SIG-M5 treated with dmso at 0.1 percent for 504 hours (cell line): ENCODE measurements at regions not wholly inside any gene's neighbourhood (a gene's known extent, or its start where the extent isn't known, plus 50 kb on each side); places are given as distances from the start of the nearest gene placed in this dataset.

ENCODE experiments used
- DNase-seq: peaks from one replicate; lab custom pipeline; 2025; ENCODE audit not compliant: unreplicated experiment; lab: John Stamatoyannopoulos, UW

DNA sequence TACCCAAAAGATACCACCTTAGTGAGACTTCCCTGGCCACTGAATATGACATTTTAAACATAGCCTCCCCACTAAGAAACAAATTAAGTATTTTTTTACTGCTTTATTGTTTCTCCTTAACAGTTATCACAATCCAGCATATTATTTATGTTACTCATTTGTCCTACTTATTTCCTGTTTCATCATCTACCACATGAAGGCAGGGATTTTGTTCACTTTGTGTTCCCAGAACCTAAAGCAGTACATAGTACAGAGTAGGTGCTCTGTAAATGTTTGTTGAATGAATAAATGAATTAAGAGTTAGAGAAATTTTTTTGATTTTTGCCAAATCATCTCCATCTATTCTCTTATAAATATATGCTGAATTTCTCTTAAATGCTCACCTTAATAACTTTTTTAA, 318.4 kb upstream of the GIMD1 start:
- no peak for DNase-seq

DNA sequence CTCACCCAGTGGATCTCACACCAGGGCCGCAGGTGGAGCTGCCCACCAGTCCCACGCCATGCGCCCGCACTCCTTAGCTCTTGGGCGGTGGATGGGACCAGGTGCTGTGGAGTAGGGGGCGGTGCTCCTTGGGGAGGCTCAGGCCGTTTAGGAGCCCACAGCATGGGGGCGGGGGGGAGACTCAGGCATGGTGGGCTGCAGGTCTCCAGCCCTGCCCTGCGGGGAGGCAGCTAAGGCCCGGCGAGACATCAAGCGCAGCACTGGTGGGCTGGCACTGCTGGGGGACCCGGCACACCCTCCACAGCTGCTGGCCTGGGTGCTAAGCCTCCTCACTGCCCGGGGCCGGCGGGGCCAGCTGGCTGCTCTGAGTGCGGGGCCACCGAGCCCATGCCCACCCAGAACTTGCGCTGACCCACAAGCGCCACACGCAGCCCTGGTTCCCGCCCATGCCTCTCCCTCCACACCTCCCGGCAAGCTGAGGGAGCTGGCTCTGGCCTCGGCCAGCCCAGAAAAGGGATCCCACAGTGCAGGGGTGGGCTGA, 312.9 kb upstream of the GIMD1 start:
- no peak for DNase-seq

DNA sequence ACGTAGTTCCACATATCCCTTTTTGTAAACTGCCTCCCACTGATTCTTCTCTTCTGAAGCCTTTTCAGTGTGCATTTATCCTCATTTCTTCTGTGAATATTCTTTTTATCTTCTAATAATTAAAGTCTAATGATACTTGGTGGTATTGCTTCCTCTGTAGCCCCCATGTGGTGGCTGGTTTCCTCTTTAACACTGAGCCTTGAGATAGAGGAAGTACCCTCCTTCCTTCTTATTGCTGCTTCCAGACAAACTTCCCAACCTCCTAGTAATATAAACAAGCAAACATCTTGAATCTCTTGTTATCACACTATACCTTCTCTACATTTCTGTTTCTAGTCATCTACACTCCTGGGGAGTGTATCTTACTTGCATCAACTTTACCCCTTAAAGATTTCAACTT, 310.5 kb upstream of the GIMD1 start:
- DNase-seq, result peak; percentile 56

DNA sequence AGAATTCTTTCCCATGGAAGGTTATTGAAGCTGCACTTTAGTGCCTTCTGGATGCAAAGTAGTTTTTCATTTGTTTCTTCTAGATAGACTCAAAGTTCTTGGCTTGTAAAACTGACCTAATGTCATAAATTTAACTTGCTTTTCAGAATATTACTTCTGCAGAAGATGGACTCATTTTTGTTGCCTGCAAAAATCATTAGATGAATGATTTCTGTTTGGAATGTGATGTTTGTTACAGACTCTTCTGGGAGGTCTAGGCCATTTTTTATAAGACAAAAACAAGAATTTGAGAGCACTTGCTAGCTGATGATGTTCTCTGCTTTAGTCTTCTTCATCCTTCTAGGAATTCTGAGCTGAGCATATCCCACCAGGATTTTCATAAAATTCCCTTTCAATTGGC, 308.6 kb upstream of the GIMD1 start:
- no peak for DNase-seq

DNA sequence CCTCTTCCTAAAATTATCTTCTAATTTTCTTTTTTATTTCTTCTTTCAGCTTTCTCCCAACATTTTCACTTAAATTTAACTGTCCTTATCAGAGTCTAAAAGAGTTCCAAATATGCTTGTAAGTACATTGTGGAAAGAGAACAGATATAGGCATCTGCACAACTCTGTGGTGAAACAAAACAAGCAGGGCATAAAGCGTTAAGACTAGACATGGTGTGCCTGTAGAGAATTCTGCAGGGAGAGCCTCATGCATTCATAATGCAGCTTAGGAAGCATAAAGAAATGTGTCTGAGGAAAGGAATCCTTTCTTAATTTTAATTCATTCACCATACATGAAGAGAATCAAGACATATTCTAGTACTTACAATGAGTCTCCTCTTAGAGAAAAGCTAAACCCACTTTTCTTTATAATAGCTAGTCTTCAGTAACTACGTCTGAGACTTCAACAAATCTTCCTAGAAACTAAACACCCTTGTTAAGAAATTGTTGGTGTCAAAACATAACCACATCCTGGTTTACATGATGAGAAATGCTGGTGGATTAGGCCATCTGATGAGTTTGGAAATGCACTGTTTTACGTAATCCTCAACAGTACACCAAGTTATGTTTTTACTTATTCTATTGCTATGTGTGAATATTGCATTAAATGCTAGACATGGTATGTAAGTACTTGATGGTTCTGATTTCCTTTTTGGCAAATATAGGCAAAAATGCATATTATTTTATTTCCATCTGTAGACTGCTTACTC, 307.8 kb upstream of the GIMD1 start:
- DNase-seq, result peak; percentile 91

DNA sequence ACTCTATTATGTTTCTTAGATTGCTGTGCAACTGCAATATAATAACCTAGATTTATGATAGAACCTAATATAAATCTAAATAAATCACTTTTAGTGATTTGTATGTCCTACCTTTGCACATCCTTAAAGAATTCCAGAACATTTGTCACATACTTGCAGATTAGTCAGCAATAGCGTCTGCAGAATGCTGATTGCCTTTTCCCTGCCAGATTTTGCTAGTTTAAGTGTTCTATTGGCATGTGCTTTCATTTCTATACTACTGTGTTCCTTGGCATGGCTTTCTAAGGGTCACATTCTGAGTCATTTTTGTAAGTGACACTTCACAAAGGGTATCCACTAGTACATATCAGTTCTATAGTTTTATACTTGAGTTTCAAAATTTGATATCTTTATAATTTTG, 303.1 kb upstream of the GIMD1 start:
- no peak for DNase-seq

DNA sequence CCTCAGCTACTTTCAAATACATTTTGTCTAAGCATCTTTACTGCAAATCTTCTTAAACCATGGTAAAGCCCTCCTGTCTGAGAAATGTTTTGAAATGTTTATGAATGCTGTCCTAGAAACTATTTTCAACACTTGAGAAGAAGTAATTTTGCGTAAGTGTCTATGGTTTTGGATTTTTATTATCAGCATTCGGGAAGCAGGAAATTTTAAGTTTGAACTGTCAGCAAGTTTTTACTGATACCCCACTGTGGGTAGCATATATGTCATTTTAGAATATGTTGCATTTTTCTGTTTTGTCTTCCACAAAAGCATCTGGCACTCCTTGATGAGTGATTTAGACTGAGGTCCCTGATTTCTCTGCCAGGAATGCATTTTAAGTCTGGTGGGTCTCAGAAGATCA, 302.4 kb upstream of the GIMD1 start:
- DNase-seq, result no peak

DNA sequence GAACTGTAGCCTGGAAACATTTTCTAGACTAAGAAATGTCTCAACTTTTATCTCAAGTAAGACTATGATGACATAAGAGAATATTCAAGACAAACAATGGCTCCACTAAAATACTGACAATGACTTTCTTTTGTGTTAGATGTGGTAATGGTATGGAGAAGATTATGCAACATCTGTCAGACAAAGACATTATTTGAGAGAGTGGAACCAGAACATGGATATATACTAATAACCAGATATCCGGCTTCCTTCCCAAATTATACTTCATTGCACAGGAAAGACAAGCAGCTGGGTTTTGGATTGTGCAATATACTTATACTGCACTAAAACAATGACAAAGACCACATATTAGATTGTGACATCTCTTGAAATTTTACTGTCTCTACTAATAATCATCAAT, 290.8 kb upstream of the GIMD1 start:
- DNase-seq, result peak; percentile 97

DNA sequence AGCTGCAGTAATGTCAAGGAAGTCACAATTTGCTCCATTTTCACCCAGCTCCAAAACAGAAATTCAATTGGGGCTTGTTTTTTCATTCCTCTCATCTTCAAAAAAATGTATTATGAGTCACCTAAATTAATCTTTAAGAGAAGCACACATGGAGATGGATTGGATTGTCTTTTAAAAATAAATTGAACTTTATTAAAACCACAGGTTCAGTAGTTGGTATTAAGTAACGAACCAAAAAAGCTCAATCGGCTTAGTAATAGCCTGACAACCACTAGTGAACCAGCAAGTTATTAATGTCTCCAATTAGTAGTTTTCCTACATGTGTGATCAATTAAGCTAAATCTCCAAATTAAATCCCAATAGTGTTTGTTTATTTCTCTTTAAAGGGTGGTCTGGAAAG, 283.5 kb upstream of the GIMD1 start:
- no peak for DNase-seq

DNA sequence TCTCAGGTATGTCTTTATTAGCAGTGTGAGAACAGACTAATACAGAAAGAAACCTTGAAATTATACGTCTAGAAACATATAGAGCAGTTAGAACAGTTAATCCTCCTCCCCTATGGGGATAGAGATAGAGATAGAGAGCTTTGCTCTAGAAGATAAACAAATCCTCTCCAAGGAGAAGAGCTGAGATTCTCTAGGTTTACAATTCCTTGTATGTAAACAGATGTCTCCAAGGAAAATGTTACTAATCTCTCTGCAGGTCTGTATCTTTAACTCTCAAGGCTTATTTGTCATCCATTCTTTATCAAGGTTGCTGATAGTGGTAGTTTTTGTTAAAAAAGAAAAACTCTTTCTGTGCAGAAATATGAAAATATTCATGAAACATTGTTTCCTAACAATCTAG, 282.1 kb upstream of the GIMD1 start:
- no peak for DNase-seq

DNA sequence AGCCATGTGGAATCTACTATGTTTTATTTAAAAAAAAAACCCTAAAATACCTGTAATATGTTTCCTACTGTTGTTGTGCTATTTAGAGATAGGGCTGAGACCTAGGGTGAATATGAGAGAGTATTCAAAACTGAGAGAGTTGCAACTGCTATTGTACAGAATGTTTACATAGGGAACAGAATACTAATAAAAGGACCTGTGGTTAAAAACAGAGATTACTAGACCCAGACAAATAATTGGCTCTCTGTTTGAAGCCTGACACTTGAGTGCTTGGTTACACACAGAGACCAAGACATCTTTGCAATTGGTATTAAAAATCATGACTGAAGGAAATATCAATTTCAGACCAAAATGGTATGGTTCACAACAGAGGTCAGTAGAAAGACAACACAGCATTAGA, 278.9 kb upstream of the GIMD1 start:
- no peak for DNase-seq

DNA sequence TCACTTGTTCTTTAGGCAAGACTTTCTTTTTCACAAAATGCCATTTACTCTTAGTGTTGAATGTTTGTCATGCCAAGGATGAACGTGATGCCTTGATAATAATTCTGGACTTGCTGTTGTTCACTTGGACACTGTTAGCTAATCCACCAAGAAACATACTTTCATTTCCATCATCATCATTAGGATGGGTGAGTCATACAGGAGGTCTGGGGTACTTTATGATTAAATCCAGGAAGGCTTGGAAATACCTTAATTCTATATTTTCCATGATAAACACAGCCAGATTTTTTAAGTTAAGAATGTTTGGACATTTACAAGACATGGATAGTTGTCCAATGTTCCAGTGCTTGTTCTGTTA, 260.7 kb upstream of the GIMD1 start:
- no peak for DNase-seq

DNA sequence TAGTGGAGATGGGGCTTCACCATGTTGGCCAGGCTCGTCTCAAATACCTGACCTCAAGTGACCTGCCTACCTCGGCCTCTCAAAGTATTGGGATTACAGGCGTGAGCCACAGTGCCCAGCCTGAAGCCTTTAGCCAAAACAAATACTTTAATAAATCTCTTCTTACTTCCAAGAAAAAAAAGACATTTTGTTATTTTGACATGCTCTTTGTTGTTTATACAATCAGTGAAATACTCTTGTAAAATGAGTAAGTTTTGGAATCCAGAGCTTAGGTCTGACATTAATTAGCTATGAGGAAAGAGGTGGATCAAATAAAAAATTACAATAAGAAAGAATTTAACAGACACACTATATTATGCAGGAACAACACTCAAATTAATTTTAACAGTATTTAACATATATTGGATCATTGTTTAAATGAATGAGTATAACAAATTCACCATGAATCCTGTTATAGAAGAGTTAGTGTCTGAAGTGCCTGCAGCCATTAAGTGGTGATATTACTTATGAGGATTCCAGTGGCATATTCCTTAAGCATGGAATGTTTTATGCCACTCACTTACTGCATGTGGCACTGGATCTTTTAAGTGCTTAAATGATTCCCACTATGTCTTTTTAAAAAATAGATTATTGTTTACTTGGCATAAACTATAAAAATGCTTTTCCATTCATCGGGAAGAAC, 260.1 kb upstream of the GIMD1 start:
- no peak for DNase-seq

DNA sequence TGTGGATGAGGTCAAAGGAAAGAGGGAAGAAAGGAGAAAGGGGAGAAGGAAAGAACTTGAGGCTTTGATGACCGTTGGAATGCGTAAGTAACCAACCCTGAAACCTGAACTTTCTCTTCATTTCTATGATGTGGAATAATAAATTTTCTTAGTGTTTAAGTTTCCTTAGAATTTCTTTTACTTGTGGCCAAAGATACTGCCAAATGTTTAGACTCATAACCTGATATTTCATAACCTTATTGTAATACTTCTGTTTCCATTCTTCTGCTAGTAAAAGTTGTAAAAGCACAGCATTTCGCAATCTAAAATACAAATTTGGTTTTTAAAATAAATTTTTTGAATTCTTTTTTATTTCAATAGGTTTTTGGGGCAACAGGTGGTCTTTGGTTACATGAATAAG, 258.5 kb upstream of the GIMD1 start:
- peak; percentile 31 for DNase-seq

DNA sequence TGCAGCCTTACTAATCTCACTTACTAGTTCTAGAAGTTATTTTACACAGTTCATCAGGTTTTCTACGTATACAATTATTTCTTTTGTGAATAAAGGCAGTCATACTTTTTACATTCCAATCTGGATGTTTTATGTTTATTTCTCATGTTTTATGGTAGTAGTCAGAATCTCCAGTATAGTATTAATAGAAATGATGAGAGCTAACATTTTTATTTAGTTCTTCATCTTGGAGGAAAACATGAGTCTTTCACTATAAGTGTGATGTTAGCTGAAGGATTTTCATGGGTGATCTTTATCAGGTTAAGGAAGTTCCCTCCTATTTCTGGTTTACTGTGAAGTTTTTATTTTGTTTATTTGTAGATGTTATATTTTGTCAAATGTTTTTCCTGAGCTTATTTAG, 256.1 kb upstream of the GIMD1 start:
- DNase-seq, result no peak

DNA sequence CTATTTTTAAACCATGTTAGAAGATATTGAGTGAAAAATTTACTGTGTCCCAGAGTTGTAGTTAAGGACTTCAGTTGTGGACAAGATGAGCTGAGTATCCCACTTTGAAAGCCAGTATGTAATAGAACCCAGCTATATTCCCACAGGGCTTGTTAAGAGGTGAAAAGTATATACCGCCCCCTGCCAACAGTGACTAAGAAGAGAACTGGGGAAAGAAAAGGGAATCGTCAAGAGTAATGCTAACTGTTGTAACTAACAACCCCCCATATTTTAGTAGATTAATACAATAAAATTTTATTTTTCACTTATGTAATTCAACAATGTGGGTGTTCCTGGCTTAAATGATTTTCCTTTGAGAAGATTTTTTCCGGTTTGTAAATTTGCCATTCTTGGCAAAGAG, 250.4 kb upstream of the GIMD1 start:
- no peak for DNase-seq

DNA sequence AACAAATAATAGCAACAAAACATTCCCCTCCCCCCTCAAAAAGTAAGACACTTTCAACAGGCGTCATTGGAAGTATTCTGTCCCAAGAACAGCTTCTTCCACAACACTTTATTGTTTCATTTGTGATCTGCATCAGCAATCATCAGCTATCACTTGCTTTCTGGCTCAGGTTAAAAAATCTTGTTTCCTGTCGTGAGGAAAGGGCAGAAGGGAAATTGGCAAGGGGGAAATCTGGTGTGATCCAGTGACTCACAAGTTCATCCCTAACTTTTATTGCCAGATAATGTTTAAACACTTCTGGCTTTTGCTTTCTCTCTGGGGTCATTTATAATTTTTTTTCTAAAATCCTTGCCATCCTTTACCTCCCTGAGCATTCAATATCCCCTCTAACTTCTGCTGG, 247.4 kb upstream of the GIMD1 start:
- DNase-seq, result no peak

DNA sequence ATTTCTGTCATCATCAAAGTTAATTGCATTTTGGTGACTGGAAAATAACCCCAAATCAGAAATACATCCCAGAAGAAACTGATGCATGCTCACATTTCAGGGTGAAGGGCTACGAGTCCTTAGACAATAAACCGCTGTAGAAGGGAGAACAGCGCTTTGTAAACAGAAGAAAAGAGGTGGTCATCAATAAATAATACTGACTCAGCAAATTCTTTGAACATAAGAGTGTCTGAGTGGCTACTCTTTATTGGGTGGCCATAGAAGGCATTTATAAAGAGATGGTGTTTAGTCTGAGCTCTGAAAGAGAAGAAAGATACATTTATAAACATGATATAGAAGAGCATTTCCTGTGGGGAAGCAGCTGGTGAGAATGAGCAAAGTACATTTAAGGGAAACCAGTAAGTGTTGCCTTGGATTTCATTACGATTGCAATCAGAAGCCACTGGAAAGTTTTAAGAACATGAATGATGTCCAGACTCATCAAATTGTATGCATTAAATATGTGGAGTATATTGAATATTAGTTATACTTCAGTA, 246.9 kb upstream of the GIMD1 start:
- DNase-seq, result no peak

DNA sequence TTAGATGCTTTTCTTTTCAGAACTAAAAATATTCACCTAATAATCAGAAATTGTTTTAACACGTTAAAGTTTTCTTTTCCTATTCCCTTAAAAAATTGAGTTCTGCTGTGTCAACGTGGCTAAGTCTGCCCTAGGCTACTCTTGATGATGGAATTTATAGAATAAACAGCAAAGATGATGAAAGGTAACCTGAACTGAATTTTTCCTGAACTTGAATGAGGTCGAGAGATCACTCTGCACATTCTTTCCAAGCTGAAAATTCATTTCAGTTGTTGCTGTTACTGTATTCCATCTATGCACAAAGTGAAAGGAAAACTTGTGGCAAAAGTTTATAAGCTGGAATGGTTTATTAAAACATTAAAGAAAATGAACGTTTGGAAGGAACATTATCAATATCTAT, 245.9 kb upstream of the GIMD1 start:
- no peak for DNase-seq

DNA sequence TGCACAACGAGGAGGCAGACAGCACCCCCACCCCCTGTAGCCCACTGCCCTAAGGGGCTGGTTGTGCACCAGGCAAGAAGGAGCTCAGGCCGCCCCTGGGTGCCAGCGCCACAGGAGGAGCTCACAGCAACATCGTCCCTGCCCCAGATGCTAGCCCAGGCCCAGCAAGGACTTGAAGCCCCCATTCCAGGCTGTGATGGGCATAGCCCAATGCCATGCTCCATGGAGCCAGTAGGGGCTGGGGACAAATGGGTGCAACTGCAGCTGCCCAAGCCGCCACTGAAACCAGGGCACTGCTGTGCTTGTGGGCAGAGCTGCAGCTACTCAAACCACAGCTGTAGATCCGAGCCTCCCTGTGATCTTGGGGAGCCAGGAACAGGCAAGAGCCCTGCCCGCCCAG, 241.3 kb upstream of the GIMD1 start:
- DNase-seq, result no peak

DNA sequence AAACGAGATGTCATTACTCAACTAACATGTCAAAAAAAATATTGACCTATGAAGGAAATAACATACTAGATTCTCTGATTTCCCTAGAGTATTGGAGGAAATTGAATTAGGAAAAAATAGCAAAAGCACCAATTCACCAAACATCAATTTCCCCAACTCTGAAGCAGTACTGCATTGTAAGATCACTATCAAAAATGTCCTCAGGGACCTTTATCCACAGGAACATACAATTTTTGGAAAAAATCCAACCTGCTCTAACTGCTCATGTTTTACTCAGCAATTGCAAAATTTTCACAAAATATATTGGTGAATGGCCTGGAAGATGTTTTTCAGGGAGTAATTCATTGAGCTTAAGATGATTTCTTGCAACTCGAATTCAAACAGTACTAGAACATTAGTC, 239.0 kb upstream of the GIMD1 start:
- no peak for DNase-seq

DNA sequence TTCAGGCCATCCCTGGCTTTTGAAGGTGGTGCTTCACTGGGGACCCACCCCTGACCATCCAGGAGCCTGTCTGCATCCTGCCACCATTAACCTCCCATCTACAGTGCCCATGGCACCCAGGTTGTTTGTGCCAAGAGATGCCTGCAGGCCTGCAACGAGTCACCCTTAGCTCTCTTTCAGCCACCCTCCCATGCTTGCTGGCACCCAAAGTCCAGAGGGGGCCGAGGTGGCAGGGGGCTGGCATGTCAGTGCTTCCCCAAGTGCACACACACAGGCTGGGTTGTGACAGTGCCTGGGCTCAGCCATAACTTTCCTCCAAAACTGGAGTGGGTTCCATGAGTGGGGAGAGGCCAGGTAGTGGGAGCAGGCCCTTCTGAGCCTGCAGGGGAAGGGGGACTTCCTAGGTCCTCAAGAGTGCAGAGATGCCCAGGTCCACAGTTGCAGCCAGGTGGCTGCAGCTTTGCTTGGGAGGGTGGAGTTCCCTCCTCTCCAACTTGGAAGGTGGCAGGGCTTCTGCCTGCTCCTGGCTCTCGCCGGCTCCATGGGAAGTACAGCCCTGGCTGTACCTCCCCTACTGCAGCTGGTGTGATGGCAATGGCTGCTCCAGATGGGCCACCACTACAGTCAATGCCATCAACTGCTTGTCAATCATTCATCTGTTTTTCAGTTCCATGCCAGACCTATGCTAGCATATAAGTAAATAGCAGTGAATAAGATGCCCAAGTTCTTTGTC, 235.9 kb upstream of the GIMD1 start:
- no peak for DNase-seq
